ENCODE measurements at regions not wholly inside any gene's neighbourhood (a gene's known extent, or its start where the extent isn't known, plus 50 kb on each side); places are given as distances from the start of the nearest gene placed in this dataset.

DNA sequence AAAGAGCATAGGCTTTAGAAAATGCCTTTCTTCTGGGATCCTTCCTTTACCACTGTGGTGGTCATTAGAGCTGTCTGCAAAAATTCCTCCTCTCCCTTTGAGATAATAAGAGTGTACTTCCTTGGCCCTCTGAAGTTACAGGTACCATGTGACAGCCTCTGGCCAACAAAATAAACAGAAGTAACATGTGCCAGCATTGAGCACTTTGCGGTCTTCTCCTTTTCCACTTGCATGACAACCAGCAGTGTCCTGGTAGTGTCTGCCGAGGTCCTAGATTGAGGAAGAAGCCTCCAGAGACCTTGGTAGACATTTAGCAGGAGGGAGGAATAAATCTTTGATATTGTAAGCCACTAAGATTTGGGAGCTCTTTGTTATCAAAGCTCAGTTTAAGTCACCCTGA lies 87.5 kb upstream of the ARID1B start:
- H3K9ac ChIP-seq (ENCODE audit: control insufficient read depth, extremely low read depth, insufficient read depth, low read length): no peak overlapping the region
- TF ChIP-seq CTCF (optimal IDR thresholded peaks at IDR 0.05 in 1 of 3, IDR thresholded peaks at IDR 0.05 in 1 of 3, conservative IDR thresholded peaks at IDR 0.05 in 1 of 3; ENCODE audit: extremely low read depth in 1 of 3, insufficient read depth in 2 of 3, low read length in 3 of 3): no peak
- TF ChIP-seq EZH2 (IDR thresholded peaks at IDR 0.05; ENCODE audit: low read length): no peak
- no peak overlapping the region for H3K4me2 ChIP-seq (ENCODE audit: control insufficient read depth, extremely low read depth, insufficient read depth, low read depth, low read length)
- no peaks in the 10 kb centered on the region for H3K27me3 ChIP-seq (ENCODE audit: control insufficient read depth, extremely low read depth, insufficient read depth, low read length)
- H4K20me1 ChIP-seq (ENCODE audit: control insufficient read depth, extremely low read depth, insufficient read depth, low read length): no peaks in the 10 kb centered on the region
- FAIRE-seq: no peak
- no peak overlapping the region for H3K27ac ChIP-seq (ENCODE audit: control insufficient read depth, insufficient read depth, low read length)
- H3K9me1 ChIP-seq (ENCODE audit: control insufficient read depth, extremely low read depth, insufficient read depth, low read length): no peaks in the 10 kb centered on the region
- no peaks in the 10 kb centered on the region for H3K36me3 ChIP-seq (ENCODE audit: control insufficient read depth in 2 of 2, extremely low read depth in 1 of 2, insufficient read depth in 2 of 2, low read length in 2 of 2)
- H2AFZ ChIP-seq (ENCODE audit: control insufficient read depth, low read length): no peak overlapping the region
- no peak for DNase-seq (ENCODE audit: low read depth, low spot score)
- H3K4me1 ChIP-seq (ENCODE audit: control insufficient read depth, extremely low read depth, insufficient read depth, low read length): peaks cover 14% of the 10 kb centered on the region
- H3K4me3 ChIP-seq (ENCODE audit: control insufficient read depth in 2 of 3, extremely low read depth in 1 of 3, insufficient read depth in 2 of 3, low read depth in 1 of 3, low read length in 3 of 3): no peak overlapping the region
- H3K9me3 ChIP-seq (ENCODE audit: control insufficient read depth, low read depth, low read length): no peaks in the 10 kb centered on the region
- H3K79me2 ChIP-seq (ENCODE audit: control insufficient read depth, insufficient read depth, low read length): no peaks in the 10 kb centered on the region
- dilution Hi-C loops (cut with MboI; ENCODE audit: extremely low pct_ligation_motif_present, low sequenced_read_pairs): no loop called here

DNA sequence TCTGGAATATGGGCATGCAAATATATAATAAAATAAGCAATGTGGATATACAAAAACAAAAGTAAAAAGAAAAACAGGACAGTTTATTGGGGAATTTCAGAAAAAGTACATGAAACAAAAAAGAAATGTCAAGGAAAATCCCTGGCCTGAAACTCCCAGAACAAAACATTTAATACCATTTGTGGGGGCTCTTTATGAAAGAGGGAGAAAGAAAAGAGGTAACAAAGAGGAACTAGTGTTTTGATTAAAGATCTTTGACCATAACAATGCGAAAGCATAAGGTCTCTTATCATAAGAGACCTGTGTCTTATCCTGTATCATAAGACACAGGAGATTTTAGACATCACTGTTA lies 88.6 kb upstream of the ARID1B start:
- Histone ChIP-seq H3K9me3 (ENCODE audit: control insufficient read depth, low read depth, low read length) (no peaks in the 10 kb centered on the region), H3K9me1 (ENCODE audit: control insufficient read depth, extremely low read depth, insufficient read depth, low read length) (no peaks in the 10 kb centered on the region), H3K4me3 (ENCODE audit: control insufficient read depth in 2 of 3, extremely low read depth in 1 of 3, insufficient read depth in 2 of 3, low read depth in 1 of 3, low read length in 3 of 3) (no peak overlapping the region), H3K4me1 (ENCODE audit: control insufficient read depth, extremely low read depth, insufficient read depth, low read length) (peaks cover 14% of the 10 kb centered on the region), H4K20me1 (ENCODE audit: control insufficient read depth, extremely low read depth, insufficient read depth, low read length) (no peaks in the 10 kb centered on the region), H3K27me3 (ENCODE audit: control insufficient read depth, extremely low read depth, insufficient read depth, low read length) (no peaks in the 10 kb centered on the region), H2AFZ (ENCODE audit: control insufficient read depth, low read length) (no peak overlapping the region), H3K4me2 (ENCODE audit: control insufficient read depth, extremely low read depth, insufficient read depth, low read depth, low read length) (no peak overlapping the region), H3K9ac (ENCODE audit: control insufficient read depth, extremely low read depth, insufficient read depth, low read length) (no peak overlapping the region), H3K36me3 (ENCODE audit: control insufficient read depth in 2 of 2, extremely low read depth in 1 of 2, insufficient read depth in 2 of 2, low read length in 2 of 2) (no peaks in the 10 kb centered on the region), H3K27ac (ENCODE audit: control insufficient read depth, insufficient read depth, low read length) (no peak overlapping the region), H3K79me2 (ENCODE audit: control insufficient read depth, insufficient read depth, low read length) (no peaks in the 10 kb centered on the region)
- DNase-seq (ENCODE audit: low read depth, low spot score) (no peak), FAIRE-seq (no peak)
- TF ChIP-seq EZH2 (IDR thresholded peaks at IDR 0.05; ENCODE audit: low read length): no peak
- no peak for TF ChIP-seq CTCF (optimal IDR thresholded peaks at IDR 0.05 in 1 of 3, IDR thresholded peaks at IDR 0.05 in 1 of 3, conservative IDR thresholded peaks at IDR 0.05 in 1 of 3; ENCODE audit: extremely low read depth in 1 of 3, insufficient read depth in 2 of 3, low read length in 3 of 3)
- dilution Hi-C loops (cut with MboI; ENCODE audit: extremely low pct_ligation_motif_present, low sequenced_read_pairs): no loop called here

All from keratinocyte (primary cell).